HCT116 (cell line): ENCODE measurements at regions not wholly inside any gene's neighbourhood (a gene's known extent, or its start where the extent isn't known, plus 50 kb on each side); places are given as distances from the start of the nearest gene placed in this dataset.

Source experiments
- ATAC-seq: fragments of 200-7000 bp; cut with Tn5 transposase; 2 replicates; pipeline ENCODE4 v1.9.1; 2020; ENCODE audit warnings: mild to moderate bottlenecking, moderate library complexity
- BruUV-seq: library from RNA; stranded (reverse); fragments of 400-500 nt; replicated peaks from 2 replicates; lab custom pipeline; 2021; lab: Mats Ljungman, UMichigan
- CTCF ChIA-PET: fragments of 300-600 bp; sonication (Branson Sonifier 250); formaldehyde crosslinking; loops from one replicate; lab custom pipeline; 2021; ENCODE audit warnings: antibody characterized with exemption; lab: Charles Lee
- POLR2A ChIA-PET: fragments of 300-600, 350-600 bp; sonication (Branson Sonifier 250); formaldehyde crosslinking; loops from one replicate; lab custom pipeline; 2021; ENCODE audit warnings: antibody characterized with exemption; lab: Charles Lee
- RAD21 ChIA-PET, 2 experiments: fragments of 300-600 bp; sonication (Branson Sonifier 250); formaldehyde crosslinking; loops; one replicate each; lab custom pipeline; 2023; ENCODE audit warnings: low total read pairs in 2 of 2; ENCODE audit not compliant: uncharacterized antibody in 2 of 2, unreplicated experiment in 2 of 2, low non-redundant PET in 1 of 2; lab: Charles Lee
- DNase-seq: peaks from one replicate; pipeline ENCODE4 v3.0.0-alpha.2; 2010; ENCODE audit warnings: low read depth, low spot score
- H2AFZ ChIP-seq: fragments of 200-600 bp; shearing (Covaris generic), sonication (generic); 2 replicates; pipeline ENCODE4 v1.6.1; 2017; ENCODE audit warnings: low read depth, mixed run types, mixed read lengths, antibody characterized with exemption, low read length; ENCODE audit not compliant: poor library complexity, severe bottlenecking
- H3K27ac ChIP-seq: 2 replicates; pipeline ENCODE4 v1.5.1; 2012; ENCODE audit warnings: low read depth, low read length
- H3K27me3 ChIP-seq: fragments of 200-600 bp; sonication (generic); 2 replicates; pipeline ENCODE4 v1.6.1; 2016; ENCODE audit warnings: mixed run types, low read length, mixed read lengths; ENCODE audit not compliant: insufficient read depth
- H3K36me3 ChIP-seq, 2 experiments: fragments of 200-500 bp in 1 of 2; fragments of 200-600 bp in 1 of 2; sonication (Bioruptor generic) in 1 of 2; sonication (generic) in 1 of 2; 2 replicates each; pipeline versions ENCODE4 v1.5.1 to v1.6.1; 2014 to 2016; ENCODE audit warnings: low read length in 2 of 2, inconsistent platforms in 1 of 2, mixed read lengths in 1 of 2, mixed run types in 1 of 2; ENCODE audit not compliant: insufficient read depth in 2 of 2, control insufficient read depth in 1 of 2
- H3K4me1 ChIP-seq, 2 experiments: fragments of 200-600 bp in 1 of 2; sonication (generic) in 1 of 2; 2 replicates each; pipeline versions ENCODE4 v1.5.1 to v1.6.1; 2012 to 2017; ENCODE audit warnings: low read length in 2 of 2, inconsistent platforms in 1 of 2, mild to moderate bottlenecking in 1 of 2, mixed read lengths in 1 of 2, mixed run types in 1 of 2, moderate library complexity in 1 of 2; ENCODE audit not compliant: insufficient read depth in 2 of 2, control insufficient read depth in 1 of 2
- H3K4me2 ChIP-seq: fragments of 200-600 bp; sonication (generic); 2 replicates; pipeline ENCODE4 v1.6.1; 2017; ENCODE audit warnings: mixed run types, low read length, mixed read lengths
- H3K4me3 ChIP-seq, 2 experiments: fragments of 200-600 bp in 1 of 2; sonication (generic) in 1 of 2; replicated peaks in 1 of 2; 2 replicates each; pipeline ENCODE4 v1.5.1; 2011 to 2016; ENCODE audit warnings: low read length in 2 of 2, control low read depth in 1 of 2, low read depth in 1 of 2, mild to moderate bottlenecking in 1 of 2, mixed read lengths in 1 of 2, mixed run types in 1 of 2
- H3K79me2 ChIP-seq: fragments of 200-600 bp; sonication (generic); 2 replicates; pipeline ENCODE4 v1.6.1; 2017; ENCODE audit warnings: mild to moderate bottlenecking, mixed run types, low read length, moderate library complexity, mixed read lengths; ENCODE audit not compliant: insufficient read depth
- H3K9ac ChIP-seq: fragments of 200-600 bp; sonication (generic); 2 replicates; pipeline ENCODE4 v1.6.1; 2016; ENCODE audit warnings: low read length, mixed read lengths
- H3K9me2 ChIP-seq: fragments of 200-600 bp; sonication (generic), shearing (Covaris generic); 2 replicates; pipeline ENCODE4 v1.6.1; 2017; ENCODE audit warnings: mixed run types, mild to moderate bottlenecking, moderate library complexity; ENCODE audit not compliant: insufficient read depth
- H3K9me3 ChIP-seq, 2 experiments: fragments of 200-500 bp in 1 of 2; fragments of 200-600 bp in 1 of 2; sonication (Bioruptor generic) in 1 of 2; sonication (generic) in 1 of 2; 2 replicates each; pipeline ENCODE4 v1.6.1; 2014 to 2017; ENCODE audit warnings: low read length in 2 of 2, mixed read lengths in 2 of 2, inconsistent platforms in 1 of 2, low read depth in 1 of 2, mild to moderate bottlenecking in 1 of 2, mixed run types in 1 of 2, moderate library complexity in 1 of 2; ENCODE audit not compliant: control insufficient read depth in 1 of 2, insufficient read depth in 1 of 2
- H4K20me1 ChIP-seq: fragments of 200-600 bp; sonication (generic), shearing (Covaris generic); 2 replicates; pipeline ENCODE4 v1.6.1; 2017; ENCODE audit warnings: mixed run types, mild to moderate bottlenecking, moderate library complexity; ENCODE audit not compliant: insufficient read depth
- CEBPB ChIP-seq: IDR thresholded peaks from 2 replicates; pipeline ENCODE4 v1.6.1; 2012; ENCODE audit warnings: low read depth
- EGR1 ChIP-seq: IDR thresholded peaks from 2 replicates; pipeline ENCODE4 v1.6.1; 2012; ENCODE audit warnings: low read depth
- FOSL1 ChIP-seq: IDR thresholded peaks from 2 replicates; pipeline ENCODE4 v1.6.1; 2012; ENCODE audit warnings: low read depth
- RAD21 ChIP-seq: IDR thresholded peaks from 2 replicates; pipeline ENCODE4 v1.6.1; 2012; ENCODE audit warnings: low read depth, mild to moderate bottlenecking
- SIN3A ChIP-seq: IDR thresholded peaks from 2 replicates; pipeline ENCODE4 v1.6.1; 2012; ENCODE audit warnings: low read depth
- ZNF274 ChIP-seq: fragments of 200-500 bp; sonication (Bioruptor generic); IDR thresholded peaks from 2 replicates; pipeline ENCODE4 v1.6.1; 2014; ENCODE audit warnings: mild to moderate bottlenecking, low read depth, low read length, inconsistent platforms
- intact Hi-C: fragments of 100-400 bp; cut with micrococcal nuclease; formaldehyde crosslinking; loops from 2 replicates; pipeline ENCODE4 v1.10.0; 2022
- TF ChIP-seq, protein P1 (sequence below): IDR thresholded peaks from 2 replicates; pipeline ENCODE4 v1.6.1; 2012

DNA sequence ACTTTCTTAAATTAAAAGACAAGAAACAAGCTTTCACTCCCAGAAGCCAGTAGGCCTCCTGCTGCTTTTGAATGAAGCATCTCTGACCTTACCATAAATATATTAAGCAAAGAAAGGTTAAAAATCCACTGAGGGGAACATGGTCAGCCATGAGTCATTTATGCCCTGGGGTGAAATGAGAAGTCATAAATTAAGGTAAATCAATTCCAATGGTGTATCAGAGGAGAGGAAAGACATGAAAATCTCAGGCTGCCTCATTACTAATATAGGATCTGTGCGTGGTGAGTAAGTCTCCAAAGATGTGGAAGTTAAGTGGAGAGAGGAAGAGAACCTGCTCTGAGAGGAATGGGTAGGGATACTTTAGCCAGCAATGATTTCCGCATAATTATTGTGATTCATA lies 292.3 kb upstream of the CHAC2 start (continued):
- TF ChIP-seq, protein P1, sequence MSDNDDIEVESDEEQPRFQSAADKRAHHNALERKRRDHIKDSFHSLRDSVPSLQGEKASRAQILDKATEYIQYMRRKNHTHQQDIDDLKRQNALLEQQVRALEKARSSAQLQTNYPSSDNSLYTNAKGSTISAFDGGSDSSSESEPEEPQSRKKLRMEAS: peak; percentile 43; the same call in 1 of the 2 replicates
- TF ChIP-seq SIN3A: peak; percentile 74
- TF ChIP-seq, all 23 proteins: peak for 10

DNA sequence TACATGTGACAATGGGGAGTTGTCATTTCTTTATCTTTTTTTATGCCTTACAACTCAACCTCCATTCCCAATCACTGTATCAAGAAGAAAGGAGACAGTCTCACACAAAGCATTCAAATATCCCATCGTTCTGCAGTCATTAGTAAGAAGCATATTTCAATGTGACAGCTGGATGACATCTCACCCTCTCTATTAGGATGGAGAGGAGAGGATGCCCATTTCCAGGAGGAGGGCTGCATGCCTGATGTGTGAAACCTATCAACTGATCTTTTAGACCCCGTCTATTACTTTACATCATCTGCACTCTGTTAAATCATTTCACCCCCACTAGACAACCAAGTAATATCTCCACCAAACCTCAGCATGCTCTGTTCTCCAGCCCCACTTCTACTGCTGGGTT lies 292.7 kb upstream of the CHAC2 start:
- ChIA-PET CTCF (no interaction called here), RAD21 (no interaction called here), POLR2A (no interaction called here)
- H3K27ac ChIP-seq: peak overlapping the region; percentile 57; the same call in 1 of the 2 replicates
- no peaks in the 10 kb centered on the region for H4K20me1 ChIP-seq
- no peaks in the 10 kb centered on the region for H3K9me2 ChIP-seq
- peaks cover 25 to 37% of the 10 kb centered on the region in 2 experiments for H3K4me1 ChIP-seq
- H3K9me3 ChIP-seq: no peaks in the 10 kb centered on the region
- ATAC-seq (peak; percentile 51), DNase-seq (no peak)
- TF ChIP-seq RAD21 (no peak), CEBPB (no peak), EGR1 (no peak)
- TF ChIP-seq, protein P1: no peak
- intact Hi-C loops: no loop called here
- no peaks in the 10 kb centered on the region for H3K27me3 ChIP-seq
- peak overlapping the region in 1 of 2 experiments; percentile 24; a peak in 2 of 4 replicates for H3K4me3 ChIP-seq
- H3K9ac ChIP-seq: 0 out of 2 replicates have a peak overlapping the region, but pooled peaks have one; percentile 9
- peak overlapping the region; percentile 72 for H3K4me2 ChIP-seq
- no peaks in the 10 kb centered on the region for H3K79me2 ChIP-seq
- H3K36me3 ChIP-seq: no peaks in the 10 kb centered on the region
- no TSS peak for BruUV-seq
- peak overlapping the region; percentile 62 for H2AFZ ChIP-seq

DNA sequence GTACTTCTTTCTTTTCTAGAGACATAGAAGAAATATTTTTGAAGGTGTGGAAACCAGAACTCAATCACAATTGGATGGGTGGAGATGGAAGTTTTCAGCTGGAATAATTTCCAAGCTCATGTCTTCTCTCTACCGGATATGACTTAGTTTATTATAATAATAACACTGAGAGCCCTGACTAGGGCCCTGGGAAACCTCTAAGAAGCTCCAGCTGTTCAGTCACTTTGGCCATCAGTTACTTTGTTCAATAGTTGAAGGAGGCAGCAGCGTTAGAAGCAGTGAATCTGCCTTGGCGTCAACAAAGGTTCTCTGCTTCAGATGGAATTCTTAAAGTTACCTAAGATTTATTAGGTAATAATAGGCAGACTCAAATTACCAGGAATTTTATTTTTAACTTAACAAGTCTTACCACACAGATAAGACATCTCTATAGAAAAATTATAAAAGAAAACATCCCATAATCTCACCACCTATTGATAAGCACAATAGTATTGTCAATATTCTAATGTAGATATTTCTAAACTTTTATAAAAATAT lies 293.8 kb upstream of the CHAC2 start:
- BruUV-seq: no TSS peak
- Histone ChIP-seq H3K27ac (no peak overlapping the region), H2AFZ (no peak overlapping the region), H3K9me2 (no peaks in the 10 kb centered on the region), H3K36me3 (no peaks in the 10 kb centered on the region), H3K4me3 (no peak overlapping the region), H3K79me2 (no peaks in the 10 kb centered on the region), H3K4me2 (no peak overlapping the region), H3K27me3 (no peaks in the 10 kb centered on the region), H3K4me1 (peaks cover 25 to 37% of the 10 kb centered on the region in 2 experiments), H3K9me3 (no peaks in the 10 kb centered on the region), H4K20me1 (no peaks in the 10 kb centered on the region), H3K9ac (no peak overlapping the region)
- ChIA-PET CTCF (interaction anchor here (0.7 to 1.0 kb wide), 5 partner anchors 10 to 455 kb away, joined by 3 to 6 read pairs (median 3); no protein-coding TSS in a partner anchor), RAD21 (no interaction called here), POLR2A (no interaction called here)
- intact Hi-C loops: no loop called here
- TF ChIP-seq ZNF274 (no peak), FOSL1 (no peak), RAD21 (no peak)
- DNase-seq: no peak
- no peak for ATAC-seq
